WTC11 (cell line): ENCODE measurements at regions not wholly inside any gene's neighbourhood (a gene's known extent, or its start where the extent isn't known, plus 50 kb on each side); places are given as distances from the start of the nearest gene placed in this dataset.

Source experiments
- ATAC-seq: fragments of 200-7000 bp; cut with Tn5 transposase; 2 replicates; pipeline ENCODE4 v1.10.0; 2021; ENCODE audit warnings: mild to moderate bottlenecking, moderate library complexity
- CTCF ChIA-PET: fragments of 300-600 bp; sonication (Branson Sonifier 250); formaldehyde crosslinking; loops from one replicate; lab custom pipeline; 2021; ENCODE audit warnings: antibody characterized with exemption; lab: Charles Lee
- POLR2A ChIA-PET: fragments of 350-600 bp; sonication (Branson Sonifier 250); formaldehyde crosslinking; loops from one replicate; lab custom pipeline; 2021; ENCODE audit warnings: antibody characterized with exemption; lab: Charles Lee
- DNase-seq: peaks from one replicate; pipeline ENCODE4 v3.0.0; 2021; ENCODE audit warnings: low spot score
- H3K27ac Mint-ChIP-seq: 2 replicates; pipeline ENCODE4 v1.8.0; 2021; ENCODE audit warnings: mixed read lengths
- H3K27me3 Mint-ChIP-seq: 2 replicates; pipeline ENCODE4 v1.8.0; 2021; ENCODE audit warnings: low read depth, mild to moderate bottlenecking, moderate library complexity, mixed read lengths
- H3K36me3 Mint-ChIP-seq: 2 replicates; pipeline ENCODE4 v1.8.0; 2021; ENCODE audit warnings: mixed read lengths
- H3K4me1 Mint-ChIP-seq: 2 replicates; pipeline ENCODE4 v1.8.0; 2022; ENCODE audit warnings: mixed read lengths
- H3K4me3 Mint-ChIP-seq: 2 replicates; pipeline ENCODE4 v1.8.0; 2021; ENCODE audit warnings: mild to moderate bottlenecking, moderate library complexity, mixed read lengths
- H3K9me3 Mint-ChIP-seq: 2 replicates; pipeline ENCODE4 v1.8.0; 2021; ENCODE audit warnings: mixed read lengths
- AR ChIP-seq: fragments of 250-450 bp; sonication (Bioruptor Pico); IDR thresholded peaks from 2 replicates; pipeline ENCODE4 v1.9.0; 2021; ENCODE audit warnings: mild to moderate bottlenecking
- ATF6 ChIP-seq: sonication (generic); formaldehyde crosslinking; IDR thresholded peaks from 2 replicates; pipeline ENCODE4 v1.8.1; 2023; ENCODE audit warnings: mild to moderate bottlenecking, missing genetic modification reagents
- FOXJ3 ChIP-seq: sonication (generic); formaldehyde crosslinking; IDR thresholded peaks from 2 replicates; pipeline ENCODE4 v1.9.0; 2021; ENCODE audit warnings: missing genetic modification reagents, mild to moderate bottlenecking, borderline replicate concordance
- FOXP1 ChIP-seq: sonication (generic); formaldehyde crosslinking; IDR thresholded peaks from 2 replicates; pipeline ENCODE4 v1.8.0; 2022; ENCODE audit warnings: missing genetic modification reagents, mild to moderate bottlenecking, moderate library complexity, borderline replicate concordance
- NR2C2 ChIP-seq: sonication (generic); formaldehyde crosslinking; IDR thresholded peaks from 2 replicates; pipeline ENCODE4 v1.8.0; 2022; ENCODE audit warnings: mild to moderate bottlenecking, missing genetic modification reagents
- PREB ChIP-seq: sonication (generic); formaldehyde crosslinking; IDR thresholded peaks from 2 replicates; pipeline ENCODE4 v1.8.1; 2022; ENCODE audit warnings: mild to moderate bottlenecking, missing genetic modification reagents, moderate library complexity, borderline replicate concordance
- SMAD4 ChIP-seq: sonication (generic); formaldehyde crosslinking; IDR thresholded peaks from 2 replicates; pipeline ENCODE4 v1.8.0; 2022; ENCODE audit warnings: mild to moderate bottlenecking, missing genetic modification reagents
- ZNF416 ChIP-seq: fragments of 250-450 bp; sonication (Bioruptor Pico); IDR thresholded peaks from 2 replicates; pipeline ENCODE4 v1.9.0; 2021; ENCODE audit warnings: mild to moderate bottlenecking, inconsistent platforms
- TF ChIP-seq, protein P1 (sequence below): sonication (generic); formaldehyde crosslinking; IDR thresholded peaks from 2 replicates; pipeline ENCODE4 v1.8.1; 2022; ENCODE audit warnings: low read depth, mild to moderate bottlenecking, moderate library complexity, missing genetic modification reagents, borderline replicate concordance
- TF ChIP-seq, protein P2 (sequence below): sonication (generic); formaldehyde crosslinking; IDR thresholded peaks from 2 replicates; pipeline ENCODE4 v1.8.0; 2022; ENCODE audit warnings: mild to moderate bottlenecking, missing genetic modification reagents
- TF ChIP-seq, protein P3 (sequence below): sonication (generic); formaldehyde crosslinking; IDR thresholded peaks from 2 replicates; pipeline ENCODE4 v1.8.1; 2022; ENCODE audit warnings: mild to moderate bottlenecking, moderate library complexity, missing genetic modification reagents
- TF ChIP-seq, protein P4 (sequence below): sonication (generic); formaldehyde crosslinking; IDR thresholded peaks from 2 replicates; pipeline ENCODE4 v1.8.1; 2023; ENCODE audit warnings: mild to moderate bottlenecking, missing genetic modification reagents, borderline replicate concordance

GRCh38 chr6:166252601-166253000 lies 55.6 kb downstream of the PRR18 start (continued):
- TF ChIP-seq ZNF416 (CRISPR knock-in tag) (no peak), SMAD4 (CRISPR knock-in tag) (no peak), FOXJ3 (no peak), AR (CRISPR knock-in tag) (no peak)
- TF ChIP-seq, protein P1, sequence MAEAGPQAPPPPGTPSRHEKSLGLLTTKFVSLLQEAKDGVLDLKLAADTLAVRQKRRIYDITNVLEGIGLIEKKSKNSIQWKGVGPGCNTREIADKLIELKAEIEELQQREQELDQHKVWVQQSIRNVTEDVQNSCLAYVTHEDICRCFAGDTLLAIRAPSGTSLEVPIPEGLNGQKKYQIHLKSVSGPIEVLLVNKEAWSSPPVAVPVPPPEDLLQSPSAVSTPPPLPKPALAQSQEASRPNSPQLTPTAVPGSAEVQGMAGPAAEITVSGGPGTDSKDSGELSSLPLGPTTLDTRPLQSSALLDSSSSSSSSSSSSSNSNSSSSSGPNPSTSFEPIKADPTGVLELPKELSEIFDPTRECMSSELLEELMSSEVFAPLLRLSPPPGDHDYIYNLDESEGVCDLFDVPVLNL (CRISPR knock-in tag): no peak
- TF ChIP-seq, protein P2, sequence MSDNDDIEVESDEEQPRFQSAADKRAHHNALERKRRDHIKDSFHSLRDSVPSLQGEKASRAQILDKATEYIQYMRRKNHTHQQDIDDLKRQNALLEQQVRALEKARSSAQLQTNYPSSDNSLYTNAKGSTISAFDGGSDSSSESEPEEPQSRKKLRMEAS: no peak
- TF ChIP-seq, all 79 proteins: peak for 0

- H3K4me3 Mint-ChIP-seq: no peak overlapping the region
Measured at GRCh38 chr6:166251655-166252054, 56.5 kb downstream of the PRR18 start.

More at GRCh38 chr6:166251655-166252054, 56.5 kb downstream of the PRR18 start:
- TF ChIP-seq FOXP1 (CRISPR knock-in tag): no peak
- TF ChIP-seq PREB: no peak
- TF ChIP-seq, protein P3, sequence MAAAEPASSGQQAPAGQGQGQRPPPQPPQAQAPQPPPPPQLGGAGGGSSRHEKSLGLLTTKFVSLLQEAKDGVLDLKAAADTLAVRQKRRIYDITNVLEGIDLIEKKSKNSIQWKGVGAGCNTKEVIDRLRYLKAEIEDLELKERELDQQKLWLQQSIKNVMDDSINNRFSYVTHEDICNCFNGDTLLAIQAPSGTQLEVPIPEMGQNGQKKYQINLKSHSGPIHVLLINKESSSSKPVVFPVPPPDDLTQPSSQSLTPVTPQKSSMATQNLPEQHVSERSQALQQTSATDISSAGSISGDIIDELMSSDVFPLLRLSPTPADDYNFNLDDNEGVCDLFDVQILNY (CRISPR knock-in tag): no peak
- TF ChIP-seq, protein P4, sequence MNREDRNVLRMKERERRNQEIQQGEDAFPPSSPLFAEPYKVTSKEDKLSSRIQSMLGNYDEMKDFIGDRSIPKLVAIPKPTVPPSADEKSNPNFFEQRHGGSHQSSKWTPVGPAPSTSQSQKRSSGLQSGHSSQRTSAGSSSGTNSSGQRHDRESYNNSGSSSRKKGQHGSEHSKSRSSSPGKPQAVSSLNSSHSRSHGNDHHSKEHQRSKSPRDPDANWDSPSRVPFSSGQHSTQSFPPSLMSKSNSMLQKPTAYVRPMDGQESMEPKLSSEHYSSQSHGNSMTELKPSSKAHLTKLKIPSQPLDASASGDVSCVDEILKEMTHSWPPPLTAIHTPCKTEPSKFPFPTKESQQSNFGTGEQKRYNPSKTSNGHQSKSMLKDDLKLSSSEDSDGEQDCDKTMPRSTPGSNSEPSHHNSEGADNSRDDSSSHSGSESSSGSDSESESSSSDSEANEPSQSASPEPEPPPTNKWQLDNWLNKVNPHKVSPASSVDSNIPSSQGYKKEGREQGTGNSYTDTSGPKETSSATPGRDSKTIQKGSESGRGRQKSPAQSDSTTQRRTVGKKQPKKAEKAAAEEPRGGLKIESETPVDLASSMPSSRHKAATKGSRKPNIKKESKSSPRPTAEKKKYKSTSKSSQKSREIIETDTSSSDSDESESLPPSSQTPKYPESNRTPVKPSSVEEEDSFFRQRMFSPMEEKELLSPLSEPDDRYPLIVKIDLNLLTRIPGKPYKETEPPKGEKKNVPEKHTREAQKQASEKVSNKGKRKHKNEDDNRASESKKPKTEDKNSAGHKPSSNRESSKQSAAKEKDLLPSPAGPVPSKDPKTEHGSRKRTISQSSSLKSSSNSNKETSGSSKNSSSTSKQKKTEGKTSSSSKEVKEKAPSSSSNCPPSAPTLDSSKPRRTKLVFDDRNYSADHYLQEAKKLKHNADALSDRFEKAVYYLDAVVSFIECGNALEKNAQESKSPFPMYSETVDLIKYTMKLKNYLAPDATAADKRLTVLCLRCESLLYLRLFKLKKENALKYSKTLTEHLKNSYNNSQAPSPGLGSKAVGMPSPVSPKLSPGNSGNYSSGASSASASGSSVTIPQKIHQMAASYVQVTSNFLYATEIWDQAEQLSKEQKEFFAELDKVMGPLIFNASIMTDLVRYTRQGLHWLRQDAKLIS (CRISPR knock-in tag): no peak
- TF ChIP-seq NR2C2 (CRISPR knock-in tag): no peak
- no peak for TF ChIP-seq ATF6 (CRISPR knock-in tag)
- Mint-ChIP-seq H3K27me3 (peaks cover 66% of the 10 kb centered on the region), H3K27ac (no peak overlapping the region; the same call in 1 of the 2 replicates), H3K36me3 (no peaks in the 10 kb centered on the region), H3K4me1 (peaks cover 9% of the 10 kb centered on the region), H3K9me3 (no peaks in the 10 kb centered on the region)
- ChIA-PET POLR2A (interaction anchor here (0.7 kb wide), 1 partner anchor 119 kb away, joined by 8 read pairs; no protein-coding TSS in a partner anchor), CTCF (interaction anchor here (0.8 kb wide), 1 partner anchor 104 kb away, joined by 3 read pairs; no protein-coding TSS in a partner anchor)
- ATAC-seq (no peak), DNase-seq (no peak)
